ENCODE measurements at regions not wholly inside any gene's neighbourhood (a gene's known extent, or its start where the extent isn't known, plus 50 kb on each side); places are given as distances from the start of the nearest gene placed in this dataset.

GRCh38 chr3:168684519-168684918 is 588.8 kb upstream of the GOLIM4 start:
- Histone ChIP-seq H3K79me2 (ENCODE audit: control insufficient read depth, insufficient read depth, low read length) (no peaks in the 10 kb centered on the region), H3K27me3 (ENCODE audit: control insufficient read depth, extremely low read depth, insufficient read depth, low read length) (no peaks in the 10 kb centered on the region), H3K36me3 (ENCODE audit: control insufficient read depth in 2 of 2, extremely low read depth in 1 of 2, insufficient read depth in 2 of 2, low read length in 2 of 2) (no peaks in the 10 kb centered on the region), H2AFZ (ENCODE audit: control insufficient read depth, low read length) (no peak overlapping the region), H3K27ac (ENCODE audit: control insufficient read depth, insufficient read depth, low read length) (no peak overlapping the region), H3K9ac (ENCODE audit: control insufficient read depth, extremely low read depth, insufficient read depth, low read length) (no peak overlapping the region), H3K4me2 (ENCODE audit: control insufficient read depth, extremely low read depth, insufficient read depth, low read depth, low read length) (no peak overlapping the region), H3K4me1 (ENCODE audit: control insufficient read depth, extremely low read depth, insufficient read depth, low read length) (no peaks in the 10 kb centered on the region), H3K9me1 (ENCODE audit: control insufficient read depth, extremely low read depth, insufficient read depth, low read length) (no peaks in the 10 kb centered on the region), H3K9me3 (ENCODE audit: control insufficient read depth, low read depth, low read length) (no peaks in the 10 kb centered on the region), H4K20me1 (ENCODE audit: control insufficient read depth, extremely low read depth, insufficient read depth, low read length) (no peaks in the 10 kb centered on the region), H3K4me3 (ENCODE audit: control insufficient read depth in 2 of 3, extremely low read depth in 1 of 3, insufficient read depth in 2 of 3, low read depth in 1 of 3, low read length in 3 of 3) (no peak overlapping the region)
- TF ChIP-seq EZH2 (IDR thresholded peaks at IDR 0.05; ENCODE audit: low read length) (no peak), CTCF (optimal IDR thresholded peaks at IDR 0.05 in 1 of 3, IDR thresholded peaks at IDR 0.05 in 1 of 3, conservative IDR thresholded peaks at IDR 0.05 in 1 of 3; ENCODE audit: extremely low read depth in 1 of 3, insufficient read depth in 2 of 3, low read length in 3 of 3) (no peak)
- dilution Hi-C loops (cut with MboI; ENCODE audit: extremely low pct_ligation_motif_present, low sequenced_read_pairs): no loop called here
- DNase-seq (ENCODE audit: low read depth, low spot score) (no peak), FAIRE-seq (no peak)

GRCh38 chr3:168678730-168679129 is 583.0 kb upstream of the GOLIM4 start:
- dilution Hi-C loops (cut with MboI; ENCODE audit: extremely low pct_ligation_motif_present, low sequenced_read_pairs): no loop called here
- no peaks in the 10 kb centered on the region for H3K79me2 ChIP-seq (ENCODE audit: control insufficient read depth, insufficient read depth, low read length)

More at GRCh38 chr3:168678730-168679129, 583.0 kb upstream of the GOLIM4 start:
- DNase-seq (ENCODE audit: low read depth, low spot score): no peak
- TF ChIP-seq EZH2 (IDR thresholded peaks at IDR 0.05; ENCODE audit: low read length) (no peak), CTCF (optimal IDR thresholded peaks at IDR 0.05 in 1 of 3, IDR thresholded peaks at IDR 0.05 in 1 of 3, conservative IDR thresholded peaks at IDR 0.05 in 1 of 3; ENCODE audit: extremely low read depth in 1 of 3, insufficient read depth in 2 of 3, low read length in 3 of 3) (no peak)
- H4K20me1 ChIP-seq (ENCODE audit: control insufficient read depth, extremely low read depth, insufficient read depth, low read length): no peaks in the 10 kb centered on the region
- no peak overlapping the region for H3K9ac ChIP-seq (ENCODE audit: control insufficient read depth, extremely low read depth, insufficient read depth, low read length)
- H3K4me2 ChIP-seq (ENCODE audit: control insufficient read depth, extremely low read depth, insufficient read depth, low read depth, low read length): no peak overlapping the region
- H3K4me1 ChIP-seq (ENCODE audit: control insufficient read depth, extremely low read depth, insufficient read depth, low read length): no peaks in the 10 kb centered on the region
- FAIRE-seq: no peak
- H3K27me3 ChIP-seq (ENCODE audit: control insufficient read depth, extremely low read depth, insufficient read depth, low read length): no peaks in the 10 kb centered on the region
- no peak overlapping the region for H2AFZ ChIP-seq (ENCODE audit: control insufficient read depth, low read length)
- no peak overlapping the region for H3K27ac ChIP-seq (ENCODE audit: control insufficient read depth, insufficient read depth, low read length)
- H3K9me3 ChIP-seq (ENCODE audit: control insufficient read depth, low read depth, low read length): no peaks in the 10 kb centered on the region
- no peak overlapping the region for H3K4me3 ChIP-seq (ENCODE audit: control insufficient read depth in 2 of 3, extremely low read depth in 1 of 3, insufficient read depth in 2 of 3, low read depth in 1 of 3, low read length in 3 of 3)
- H3K9me1 ChIP-seq (ENCODE audit: control insufficient read depth, extremely low read depth, insufficient read depth, low read length): no peaks in the 10 kb centered on the region
- no peaks in the 10 kb centered on the region for H3K36me3 ChIP-seq (ENCODE audit: control insufficient read depth in 2 of 2, extremely low read depth in 1 of 2, insufficient read depth in 2 of 2, low read length in 2 of 2)

Measured in keratinocyte (primary cell).